T-helper 2 cell treated with Interferon-gamma antibody and Interleukin-4, amounts not matched to agents 5 μg/mL and 100 μg/mL, for 36 hours (primary cell): ENCODE measurements at regions not wholly inside any gene's neighbourhood (a gene's known extent, or its start where the extent isn't known, plus 50 kb on each side); places are given as distances from the start of the nearest gene placed in this dataset.

Source experiments
- DNase-seq: peaks from one replicate; pipeline ENCODE4 v3.0.0; 2021; ENCODE audit warnings: low spot score
- H3K27ac Mint-ChIP-seq: one replicate; pipeline ENCODE4 v1.8.0; 2021; ENCODE audit warnings: mild to moderate bottlenecking, mixed read lengths
- H3K27me3 Mint-ChIP-seq: one replicate; pipeline ENCODE4 v1.8.0; 2021; ENCODE audit warnings: low read depth, mixed read lengths
- H3K36me3 Mint-ChIP-seq: one replicate; pipeline ENCODE4 v1.8.0; 2021; ENCODE audit warnings: low read depth, mixed read lengths
- H3K4me1 Mint-ChIP-seq: one replicate; pipeline ENCODE4 v1.8.0; 2021; ENCODE audit warnings: low read depth, mixed read lengths
- H3K4me3 Mint-ChIP-seq: one replicate; pipeline ENCODE4 v1.8.0; 2022; ENCODE audit warnings: mild to moderate bottlenecking, moderate library complexity, mixed read lengths
- H3K9me3 Mint-ChIP-seq: one replicate; pipeline ENCODE4 v1.8.0; 2021; ENCODE audit warnings: mixed read lengths

DNA sequence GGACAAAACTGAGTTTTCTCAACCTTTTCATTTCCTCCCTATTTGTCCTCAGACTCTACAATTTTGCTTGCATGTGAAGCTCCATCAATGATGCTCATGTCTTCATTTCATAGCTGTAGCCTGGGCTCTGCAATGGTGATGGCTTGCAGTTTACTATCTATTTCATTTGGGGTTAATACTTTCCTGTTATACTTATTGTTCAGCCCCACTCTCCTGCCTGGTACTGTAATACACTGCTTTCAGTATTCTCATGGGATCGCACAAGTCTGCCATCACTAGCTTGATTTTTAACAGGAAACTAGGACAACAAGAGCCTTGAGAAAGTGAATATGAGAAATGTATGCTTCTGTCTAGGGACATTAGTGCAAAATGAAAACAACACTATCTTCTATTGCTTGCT, 84.2 kb upstream of the SEMA6A start:
- peaks cover 3% of the 10 kb centered on the region for H3K9me3 Mint-ChIP-seq
- DNase-seq: no peak
- no peak overlapping the region for H3K27ac Mint-ChIP-seq
- H3K4me3 Mint-ChIP-seq: no peak overlapping the region
- no peaks in the 10 kb centered on the region for H3K27me3 Mint-ChIP-seq
- H3K4me1 Mint-ChIP-seq: no peaks in the 10 kb centered on the region
- no peaks in the 10 kb centered on the region for H3K36me3 Mint-ChIP-seq

DNA sequence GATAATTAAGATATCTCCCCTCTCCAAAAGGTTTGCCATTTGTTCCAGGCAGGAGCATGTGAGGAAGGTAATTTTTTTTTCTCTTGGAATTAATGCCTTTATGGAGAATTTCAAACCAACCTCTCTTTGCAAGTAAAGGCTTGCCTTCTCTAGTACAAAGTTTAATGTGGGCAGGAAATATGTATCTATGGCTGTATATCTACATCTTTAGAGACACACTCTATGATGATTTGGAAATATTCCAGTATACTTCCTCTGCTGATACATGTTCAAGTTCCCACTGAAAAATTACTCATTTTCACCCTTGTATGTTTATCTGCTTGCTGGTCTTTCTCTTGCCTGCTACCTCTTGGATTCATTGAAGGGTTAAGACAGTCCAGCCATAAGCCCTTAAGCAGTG, 83.5 kb upstream of the SEMA6A start:
- no peaks in the 10 kb centered on the region for H3K27me3 Mint-ChIP-seq
- no peak overlapping the region for H3K27ac Mint-ChIP-seq
- H3K36me3 Mint-ChIP-seq: no peaks in the 10 kb centered on the region
- no peak overlapping the region for H3K4me3 Mint-ChIP-seq
- no peak for DNase-seq
- peaks cover 3% of the 10 kb centered on the region for H3K9me3 Mint-ChIP-seq
- H3K4me1 Mint-ChIP-seq: no peaks in the 10 kb centered on the region

- no peaks in the 10 kb centered on the region for H3K36me3 Mint-ChIP-seq
- DNase-seq: no peak
- H3K4me3 Mint-ChIP-seq: no peak overlapping the region
- no peak overlapping the region for H3K27ac Mint-ChIP-seq
- H3K9me3 Mint-ChIP-seq: no peaks in the 10 kb centered on the region
- no peaks in the 10 kb centered on the region for H3K27me3 Mint-ChIP-seq
- no peaks in the 10 kb centered on the region for H3K4me1 Mint-ChIP-seq
Measured at GRCh38 chr5:116655431-116655830, 80.8 kb upstream of the SEMA6A start.

- Mint-ChIP-seq H3K4me1 (no peaks in the 10 kb centered on the region), H3K4me3 (no peak overlapping the region), H3K36me3 (no peaks in the 10 kb centered on the region), H3K27me3 (no peaks in the 10 kb centered on the region), H3K9me3 (no peaks in the 10 kb centered on the region), H3K27ac (no peak overlapping the region)
- no peak for DNase-seq
Measured at GRCh38 chr5:116654925-116655324, 80.3 kb upstream of the SEMA6A start.

DNA sequence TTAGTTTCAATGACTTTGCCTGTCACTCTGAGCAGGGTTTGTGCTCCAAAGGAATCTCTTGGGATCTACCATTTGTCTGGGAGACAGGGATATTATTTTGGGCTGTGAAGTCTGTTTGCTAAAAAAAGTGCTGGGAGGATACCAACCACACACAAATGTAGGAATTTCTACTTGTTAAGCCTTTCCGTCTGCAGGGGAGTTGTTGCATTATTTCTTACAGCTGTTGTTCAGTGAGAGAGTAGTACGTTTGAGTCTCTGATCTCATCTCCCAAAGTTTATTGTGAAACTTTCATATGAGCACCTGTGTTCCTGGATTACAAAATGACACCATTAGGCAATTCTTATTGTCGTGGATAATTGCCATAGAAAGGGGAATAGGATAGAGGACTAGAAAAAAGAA, 78.3 kb upstream of the SEMA6A start:
- H3K4me1 Mint-ChIP-seq: no peaks in the 10 kb centered on the region
- H3K36me3 Mint-ChIP-seq: no peaks in the 10 kb centered on the region
- no peaks in the 10 kb centered on the region for H3K9me3 Mint-ChIP-seq
- H3K27ac Mint-ChIP-seq: no peak overlapping the region
- no peak for DNase-seq
- no peaks in the 10 kb centered on the region for H3K27me3 Mint-ChIP-seq
- no peak overlapping the region for H3K4me3 Mint-ChIP-seq

- no peaks in the 10 kb centered on the region for H3K36me3 Mint-ChIP-seq
- H3K27me3 Mint-ChIP-seq: no peaks in the 10 kb centered on the region
- H3K27ac Mint-ChIP-seq: no peak overlapping the region
- DNase-seq: no peak
- no peaks in the 10 kb centered on the region for H3K4me1 Mint-ChIP-seq
- H3K9me3 Mint-ChIP-seq: no peaks in the 10 kb centered on the region
- no peak overlapping the region for H3K4me3 Mint-ChIP-seq
Measured at GRCh38 chr5:116652196-116652729, 77.6 kb upstream of the SEMA6A start.

- H3K36me3 Mint-ChIP-seq: no peaks in the 10 kb centered on the region
- no peak overlapping the region for H3K4me3 Mint-ChIP-seq
- H3K4me1 Mint-ChIP-seq: no peaks in the 10 kb centered on the region
- no peaks in the 10 kb centered on the region for H3K27me3 Mint-ChIP-seq
- no peak for DNase-seq
- no peak overlapping the region for H3K27ac Mint-ChIP-seq
- no peaks in the 10 kb centered on the region for H3K9me3 Mint-ChIP-seq
Measured at GRCh38 chr5:116651653-116652052, 77.0 kb upstream of the SEMA6A start.

DNA sequence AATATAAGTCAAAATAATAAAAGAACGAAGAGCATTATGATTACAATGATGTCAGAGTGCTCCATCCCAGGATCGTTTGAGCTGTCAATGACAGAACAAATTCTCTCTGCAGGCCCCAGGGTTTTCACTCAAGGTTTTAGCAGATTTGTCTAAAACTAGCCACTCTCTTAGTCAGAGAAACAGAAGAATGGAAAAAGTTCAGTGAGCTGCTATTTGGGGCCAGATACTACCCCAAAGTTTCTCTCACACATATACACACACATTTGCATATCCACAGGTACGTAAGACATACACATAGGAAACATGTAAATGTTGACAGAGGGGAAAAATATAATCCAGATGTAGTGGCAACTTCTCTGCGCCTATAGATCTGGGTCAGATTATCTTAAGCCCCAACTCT, 76.3 kb upstream of the SEMA6A start:
- DNase-seq: no peak
- no peaks in the 10 kb centered on the region for H3K27me3 Mint-ChIP-seq
- H3K36me3 Mint-ChIP-seq: no peaks in the 10 kb centered on the region
- no peaks in the 10 kb centered on the region for H3K4me1 Mint-ChIP-seq
- H3K9me3 Mint-ChIP-seq: no peaks in the 10 kb centered on the region
- H3K4me3 Mint-ChIP-seq: no peak overlapping the region
- H3K27ac Mint-ChIP-seq: no peak overlapping the region

GRCh38 chr5:116650544-116650943, 75.9 kb upstream of the SEMA6A start:
- Mint-ChIP-seq H3K27ac (no peak overlapping the region), H3K4me3 (no peak overlapping the region), H3K36me3 (no peaks in the 10 kb centered on the region), H3K27me3 (no peaks in the 10 kb centered on the region), H3K9me3 (no peaks in the 10 kb centered on the region), H3K4me1 (no peaks in the 10 kb centered on the region)
- DNase-seq: no peak

DNA sequence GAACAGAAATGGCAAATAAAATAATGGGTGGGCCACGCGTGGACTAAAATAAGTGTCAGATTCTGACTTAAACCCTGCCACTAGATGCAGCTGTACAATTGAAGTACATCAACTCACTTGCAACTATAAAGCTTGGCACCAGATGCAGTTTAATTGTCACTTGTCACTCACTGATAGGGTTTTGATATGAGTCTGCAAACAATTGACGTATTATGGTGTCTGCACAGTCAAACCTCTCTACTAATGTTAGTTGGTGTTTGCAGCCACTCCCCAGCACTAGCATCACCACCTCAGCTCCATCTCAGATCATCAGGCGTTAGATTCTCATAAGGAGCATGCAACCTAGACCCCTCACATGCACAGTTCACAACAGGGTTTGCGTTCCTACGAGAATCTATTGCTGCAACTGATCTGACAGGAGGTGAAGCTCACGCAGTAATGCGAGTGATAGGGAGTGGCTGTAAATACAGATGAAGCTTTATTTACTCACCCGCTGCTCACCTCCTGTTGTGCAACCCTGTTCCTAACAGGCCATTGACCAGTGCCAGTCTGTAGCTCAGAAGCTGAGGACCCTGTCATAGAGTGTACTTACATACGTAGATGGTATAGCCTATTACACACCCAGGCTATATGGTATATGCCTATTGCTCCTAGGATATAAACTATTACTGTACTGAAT, 72.1 kb upstream of the SEMA6A start:
- Mint-ChIP-seq H3K36me3 (no peaks in the 10 kb centered on the region), H3K4me1 (no peaks in the 10 kb centered on the region), H3K27me3 (no peaks in the 10 kb centered on the region), H3K4me3 (no peak overlapping the region), H3K9me3 (no peaks in the 10 kb centered on the region), H3K27ac (no peak overlapping the region)
- DNase-seq: no peak

- H3K27ac Mint-ChIP-seq: no peak overlapping the region
- H3K4me3 Mint-ChIP-seq: no peak overlapping the region
- DNase-seq: no peak
- H3K9me3 Mint-ChIP-seq: no peaks in the 10 kb centered on the region
- no peaks in the 10 kb centered on the region for H3K36me3 Mint-ChIP-seq
- no peaks in the 10 kb centered on the region for H3K4me1 Mint-ChIP-seq
- no peaks in the 10 kb centered on the region for H3K27me3 Mint-ChIP-seq
Measured at GRCh38 chr5:116645627-116646026, 71.0 kb upstream of the SEMA6A start.

DNA sequence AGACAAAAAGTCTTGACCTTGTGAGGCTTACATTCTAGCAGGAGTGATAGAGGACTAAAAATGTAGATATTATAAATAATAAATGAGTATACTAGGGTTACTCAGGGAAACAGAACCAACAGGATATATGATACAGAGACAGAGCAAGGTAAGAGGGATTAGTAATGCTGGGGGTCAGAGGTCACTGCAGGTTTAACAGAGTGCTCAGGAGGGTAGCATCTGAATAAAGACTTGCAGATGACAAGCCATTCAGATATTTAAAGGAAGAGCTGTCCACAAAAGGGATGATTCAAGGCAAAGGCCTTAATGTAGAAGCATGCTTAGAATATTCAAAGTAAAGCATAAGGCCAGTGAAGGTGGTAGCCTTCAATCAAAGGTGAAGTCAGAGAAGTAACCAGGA, 65.6 kb upstream of the SEMA6A start:
- Mint-ChIP-seq H3K4me1 (no peaks in the 10 kb centered on the region), H3K4me3 (no peak overlapping the region), H3K27ac (no peak overlapping the region), H3K27me3 (no peaks in the 10 kb centered on the region), H3K9me3 (no peaks in the 10 kb centered on the region), H3K36me3 (no peaks in the 10 kb centered on the region)
- DNase-seq: no peak

- no peaks in the 10 kb centered on the region for H3K4me1 Mint-ChIP-seq
- no peak overlapping the region for H3K27ac Mint-ChIP-seq
- no peaks in the 10 kb centered on the region for H3K36me3 Mint-ChIP-seq
- H3K27me3 Mint-ChIP-seq: no peaks in the 10 kb centered on the region
- H3K4me3 Mint-ChIP-seq: no peak overlapping the region
- no peak for DNase-seq
- H3K9me3 Mint-ChIP-seq: no peaks in the 10 kb centered on the region
Measured at GRCh38 chr5:116637149-116637740, 62.6 kb upstream of the SEMA6A start.

DNA sequence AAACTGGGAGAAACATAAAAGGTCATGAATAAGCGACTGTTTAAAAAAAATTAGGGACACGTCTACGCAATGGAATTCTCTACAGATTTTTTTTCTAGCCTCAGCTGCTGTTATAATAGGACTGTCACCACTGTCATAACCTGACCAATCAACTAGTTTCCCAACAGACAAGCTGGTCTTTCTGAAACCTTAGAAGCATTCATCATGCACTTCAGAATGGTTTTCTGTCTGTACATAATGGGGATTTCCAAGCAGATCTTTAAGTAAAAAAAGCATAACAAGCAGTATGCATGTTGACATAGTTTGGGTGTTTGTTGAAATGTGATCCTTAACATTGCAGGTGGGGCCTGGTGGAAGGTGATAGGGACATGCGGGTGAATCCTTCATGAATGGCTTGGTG, 58.3 kb upstream of the SEMA6A start:
- H3K36me3 Mint-ChIP-seq: no peaks in the 10 kb centered on the region
- no peaks in the 10 kb centered on the region for H3K9me3 Mint-ChIP-seq
- no peak overlapping the region for H3K4me3 Mint-ChIP-seq
- no peaks in the 10 kb centered on the region for H3K4me1 Mint-ChIP-seq
- no peaks in the 10 kb centered on the region for H3K27me3 Mint-ChIP-seq
- H3K27ac Mint-ChIP-seq: no peak overlapping the region
- DNase-seq: no peak

DNA sequence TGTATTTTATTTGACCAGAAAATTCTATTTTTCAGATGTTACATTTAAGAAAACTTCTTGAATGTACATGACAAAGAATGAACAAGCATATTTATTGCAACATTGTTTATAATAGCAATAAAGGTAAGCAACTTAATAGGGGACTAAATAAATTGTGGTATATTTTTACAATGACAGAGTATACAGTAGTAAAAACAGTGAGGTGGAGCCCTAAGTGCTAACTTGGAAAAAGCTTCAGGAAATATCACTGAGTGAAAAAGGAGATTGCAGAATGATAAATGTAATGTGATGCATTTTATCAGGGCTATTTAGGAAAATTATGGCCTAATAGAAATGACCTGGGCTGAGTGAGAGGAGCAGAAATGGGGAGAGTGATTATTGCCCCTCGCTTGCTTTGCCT, 56.5 kb upstream of the SEMA6A start:
- Mint-ChIP-seq H3K9me3 (no peaks in the 10 kb centered on the region), H3K27me3 (no peaks in the 10 kb centered on the region), H3K36me3 (no peaks in the 10 kb centered on the region), H3K4me3 (no peak overlapping the region), H3K4me1 (no peaks in the 10 kb centered on the region), H3K27ac (no peak overlapping the region)
- DNase-seq: no peak
